ENCODE measurements at regions not wholly inside any gene's neighbourhood (a gene's known extent, or its start where the extent isn't known, plus 50 kb on each side); places are given as distances from the start of the nearest gene placed in this dataset.

- WGBS, 3 donors = 32 to 46% (median 35%) methylated on average over 2 of the region's 2 CpGs
- H3K27ac ChIP-seq (ENCODE audit: low read depth, low read length) = no peak overlapping the region
Measured at GRCh38 chr10:29896053-29896452, 163.3 kb downstream of the JCAD start.

GRCh38 chr10:29895456-29895855 lies 163.9 kb downstream of the JCAD start:
- WGBS, 3 donors = 34 to 62% (median 44%) methylated on average over 6 of the region's 6 CpGs
- H3K27ac ChIP-seq (ENCODE audit: low read depth, low read length) = no peak overlapping the region

GRCh38 chr10:29888321-29888720 lies 171.1 kb downstream of the JCAD start:
- H3K27ac ChIP-seq (ENCODE audit: low read depth, low read length) = no peak overlapping the region
- 62 to 90% (median 85%) methylated on average over 1 of the region's 1 CpG for WGBS, 3 donors

DNA sequence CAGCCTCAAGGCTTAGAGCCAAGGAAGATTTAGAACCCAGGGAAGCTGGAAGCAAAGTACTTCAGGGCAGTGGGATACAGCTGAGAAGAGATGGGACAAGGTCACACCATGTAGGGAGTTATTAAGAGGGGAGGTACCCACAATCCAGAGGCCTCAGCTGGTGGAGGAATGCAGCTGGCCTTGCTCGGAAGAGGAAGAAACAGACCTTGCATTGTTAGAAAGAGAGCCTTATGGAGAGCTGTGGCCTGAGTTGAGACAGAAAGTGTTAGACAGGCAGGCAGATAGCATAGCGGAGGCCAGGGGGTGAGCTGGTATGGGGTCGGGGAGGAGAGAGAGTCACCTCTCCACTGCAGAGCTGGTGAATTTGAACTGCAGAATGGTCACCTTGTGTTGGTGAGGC lies 173.1 kb downstream of the JCAD start:
- H3K27ac ChIP-seq (ENCODE audit: low read depth, low read length) = no peak overlapping the region
- WGBS, 3 donors = 73 to 95% (median 92%) methylated on average over 3 of the region's 3 CpGs

GRCh38 chr10:29883231-29883630 lies 176.2 kb downstream of the JCAD start:
- WGBS, 3 donors = 85 to 91% (median 91%) methylated on average over 3 of the region's 3 CpGs
- H3K27ac ChIP-seq (ENCODE audit: low read depth, low read length) = no peak overlapping the region

DNA sequence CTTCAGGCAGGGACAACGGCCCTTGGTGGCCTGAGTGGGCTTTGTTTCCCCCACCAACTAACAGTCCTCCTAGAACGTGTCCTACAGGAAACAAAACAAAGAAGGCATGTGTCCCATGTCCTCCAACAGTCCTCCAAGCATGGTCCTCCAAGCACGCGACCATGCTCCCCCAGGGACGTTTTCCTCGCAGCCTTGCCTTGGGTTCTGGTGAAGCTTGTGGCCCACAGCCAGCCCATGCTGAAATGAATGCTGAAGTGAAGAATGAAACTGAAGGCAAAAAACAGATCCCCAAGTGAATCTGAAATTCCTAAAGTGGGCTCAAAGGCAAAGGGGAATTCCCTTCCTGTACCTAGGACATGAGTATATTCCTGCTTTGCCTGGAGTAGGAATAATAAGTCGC lies 176.6 kb downstream of the JCAD start:
- no peak overlapping the region for H3K27ac ChIP-seq (ENCODE audit: low read depth, low read length)
- WGBS, 3 donors = 65 to 79% (median 79%) methylated on average over 7 of the region's 7 CpGs

- WGBS, 3 donors = 66 to 80% (median 76%) methylated on average over 5 of the region's 5 CpGs
- H3K27ac ChIP-seq (ENCODE audit: low read depth, low read length) = no peak overlapping the region
Measured at GRCh38 chr10:29881811-29882210, 177.6 kb downstream of the JCAD start.

DNA sequence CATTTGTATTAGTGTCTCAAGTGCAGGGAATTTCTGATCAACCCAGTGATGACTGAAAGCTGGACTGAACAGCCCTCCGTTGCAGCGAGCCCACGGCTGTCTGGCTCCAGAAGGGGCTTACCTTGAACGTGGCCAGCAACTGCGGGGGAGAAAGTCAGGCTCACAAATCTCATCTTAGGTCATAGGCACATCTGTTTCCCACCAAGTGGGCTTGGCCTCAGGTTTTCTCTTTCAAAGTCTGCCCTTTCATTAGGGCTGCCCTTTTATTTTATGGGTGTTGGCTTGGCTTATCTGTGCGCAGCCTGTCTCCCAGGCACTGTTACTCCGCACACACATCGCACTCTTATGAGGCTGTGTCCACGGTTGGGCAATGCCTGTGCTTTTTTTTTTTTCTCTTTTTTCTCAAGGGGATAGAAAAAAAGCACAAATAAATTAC lies 178.0 kb downstream of the JCAD start:
- no peak overlapping the region for H3K27ac ChIP-seq (ENCODE audit: low read depth, low read length)
- 63 to 70% (median 70%) methylated on average over 9 of the region's 9 CpGs for WGBS, 3 donors

DNA sequence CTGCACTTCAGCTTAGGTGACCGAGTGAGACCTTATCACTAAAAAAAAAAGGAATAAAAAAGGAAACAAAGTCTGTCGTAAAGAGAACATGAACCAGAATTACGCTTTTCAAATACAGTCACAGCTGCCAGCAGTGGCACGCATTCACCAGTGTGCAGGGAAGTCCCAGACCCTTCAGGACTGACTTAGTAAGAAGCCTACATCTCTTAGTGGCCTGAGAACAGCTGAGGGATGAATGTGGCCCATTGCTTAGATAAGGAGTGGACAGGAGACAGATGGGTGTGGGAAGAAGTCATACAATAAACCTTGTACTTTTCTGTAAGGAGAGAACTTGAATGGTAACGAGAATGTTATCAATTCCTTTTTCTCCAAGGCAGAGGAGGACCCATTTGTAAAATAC lies 178.5 kb downstream of the JCAD start:
- WGBS, 3 donors = 74 to 86% (median 78%) methylated on average over 5 of the region's 5 CpGs

DNA sequence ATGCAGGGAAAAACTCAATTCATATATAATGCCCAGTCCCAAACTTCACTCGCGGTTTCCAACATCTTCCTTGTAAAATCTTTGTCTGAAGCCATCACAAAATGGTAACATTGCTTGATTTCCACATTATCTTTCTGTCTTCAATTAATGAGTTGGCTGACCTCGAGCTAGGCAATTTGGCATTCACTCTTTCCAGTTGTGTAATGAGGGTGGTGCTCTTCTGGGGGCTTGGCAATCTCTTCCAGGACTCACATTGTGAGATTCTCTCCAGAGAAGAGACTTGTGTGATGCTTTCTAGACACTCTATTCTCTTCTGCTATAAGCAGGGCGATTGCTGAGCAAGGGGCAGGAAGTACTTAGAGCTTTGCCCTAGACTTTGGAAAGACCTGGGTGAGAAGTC lies 179.5 kb downstream of the JCAD start:
- 47 to 78% (median 60%) methylated on average over 4 of the region's 4 CpGs for WGBS, 3 donors
- no peak overlapping the region for H3K27ac ChIP-seq (ENCODE audit: low read depth, low read length)

More for the DNA sequence above, 178.5 kb downstream of the JCAD start:
- H3K27ac ChIP-seq (ENCODE audit: low read depth, low read length) = no peak overlapping the region

DNA sequence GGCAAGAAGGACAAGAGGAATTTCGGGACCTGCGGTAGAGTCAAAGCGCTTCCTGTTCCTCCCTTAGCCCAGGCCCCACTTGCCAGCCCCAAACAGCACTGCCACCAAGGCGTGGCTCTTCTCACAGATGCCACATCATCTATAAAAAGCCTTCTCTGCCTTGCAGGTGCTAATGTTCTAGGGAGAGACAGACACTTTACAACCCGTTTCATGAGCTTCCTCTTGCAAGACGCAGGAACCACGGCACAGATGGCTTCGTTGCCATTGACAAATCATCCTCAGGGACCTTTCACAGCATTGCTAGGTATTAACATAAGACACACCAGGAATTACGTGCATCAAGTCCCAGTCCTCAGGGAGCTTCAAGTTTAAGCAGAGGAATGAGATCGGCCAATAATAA lies 180.9 kb downstream of the JCAD start:
- 54 to 72% (median 57%) methylated on average over 10 of the region's 10 CpGs for WGBS, 3 donors
- H3K27ac ChIP-seq (ENCODE audit: low read depth, low read length) = no peak overlapping the region

DNA sequence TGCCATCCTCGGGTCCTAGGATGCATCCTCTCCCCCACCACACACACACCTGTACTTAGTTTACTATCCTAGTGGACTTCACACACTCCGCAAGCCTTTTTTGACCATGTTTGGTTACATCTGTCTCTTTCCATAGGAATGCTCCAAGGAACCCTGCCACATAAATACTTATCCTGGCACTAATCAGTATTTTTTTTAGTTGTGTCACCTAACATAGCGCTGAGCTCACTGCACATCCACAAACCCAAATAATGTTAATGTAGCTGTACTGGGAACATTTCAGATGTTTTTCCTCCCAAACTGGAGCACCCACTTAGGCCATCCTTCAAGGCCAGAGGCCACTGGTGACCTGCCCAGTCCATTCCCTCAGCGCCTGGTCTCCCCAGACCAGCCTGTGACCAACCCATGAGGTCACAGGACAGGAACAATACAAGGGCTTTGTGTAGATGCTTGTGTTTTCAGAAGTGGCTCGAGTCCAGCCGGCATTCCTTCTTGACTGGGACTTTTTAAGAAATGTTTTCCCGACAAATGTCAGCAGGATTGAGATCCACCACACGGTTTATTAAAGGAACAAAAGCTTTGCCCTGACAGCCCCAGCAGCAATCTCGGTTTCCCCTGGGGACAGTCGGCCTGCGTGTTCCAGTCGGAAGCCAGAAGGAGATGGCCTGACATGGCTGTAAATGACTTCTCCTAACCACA lies 181.4 kb downstream of the JCAD start:
- 68 to 80% (median 73%) methylated on average over 12 of the region's 12 CpGs for WGBS, 3 donors
- no peak overlapping the region for H3K27ac ChIP-seq (ENCODE audit: low read depth, low read length)

- 73 to 78% (median 77%) methylated on average over 10 of the region's 10 CpGs for WGBS, 3 donors
- H3K27ac ChIP-seq (ENCODE audit: low read depth, low read length) = no peak overlapping the region
Measured at GRCh38 chr10:29876008-29876555, 183.3 kb downstream of the JCAD start.

- WGBS, 3 donors = 24 to 70% (median 31%) methylated on average over 8 of the region's 8 CpGs
- H3K27ac ChIP-seq (ENCODE audit: low read depth, low read length) = no peak overlapping the region
Measured at GRCh38 chr10:29874606-29875269, 184.6 kb downstream of the JCAD start.

DNA sequence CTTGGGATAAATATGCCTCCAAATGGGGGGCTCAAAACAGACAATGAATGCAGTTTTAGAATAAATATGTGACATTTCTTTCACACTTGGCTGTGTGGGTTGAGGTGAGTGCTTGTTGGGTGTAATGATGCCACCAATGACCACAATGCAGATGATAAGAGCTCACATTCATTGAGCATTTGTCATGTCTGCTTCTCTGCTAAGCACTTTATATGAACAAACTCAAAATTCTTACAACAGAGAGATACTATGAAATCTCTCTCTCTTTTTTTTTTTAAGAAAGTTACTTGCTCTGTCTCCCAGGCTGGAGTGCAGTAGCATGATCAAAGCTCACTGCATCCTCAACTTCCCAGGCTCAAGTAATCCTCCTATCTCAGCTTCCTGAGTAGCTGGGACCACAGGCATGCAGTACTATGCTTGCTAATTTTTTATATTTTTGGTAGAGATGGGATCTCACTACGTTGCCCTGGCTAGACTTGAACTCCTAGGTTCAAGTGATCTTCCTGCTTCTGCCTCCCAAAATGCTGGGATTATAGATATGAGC lies 185.4 kb downstream of the JCAD start:
- H3K27ac ChIP-seq (ENCODE audit: low read depth, low read length) = no peak overlapping the region
- 83 to 85% (median 83%) methylated on average over 1 of the region's 1 CpG for WGBS, 3 donors

DNA sequence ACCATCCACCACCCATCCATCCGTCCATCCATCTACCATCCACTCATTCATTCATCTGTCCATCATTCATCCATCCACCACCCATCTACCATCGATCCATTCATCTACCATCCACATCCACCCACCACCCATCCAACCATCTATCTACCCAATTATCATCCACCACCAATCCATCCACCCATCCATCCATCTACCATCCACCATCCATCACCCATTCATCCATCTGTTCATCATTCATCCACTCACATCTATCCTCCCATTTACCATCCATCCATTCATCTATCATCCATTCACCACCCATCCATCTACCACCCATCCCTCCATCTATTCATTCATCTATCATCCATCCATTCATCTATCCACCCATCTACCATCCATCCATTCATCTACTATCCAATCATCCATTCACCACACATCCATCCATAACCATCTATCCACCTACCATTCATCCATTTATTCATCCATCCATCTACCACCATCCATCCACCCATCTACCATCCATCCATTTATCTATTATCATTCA lies 188.8 kb downstream of the JCAD start:
- no peak overlapping the region for H3K27ac ChIP-seq (ENCODE audit: low read depth, low read length)
- 60 to 99% (median 98%) methylated on average over 2 of the region's 2 CpGs for WGBS, 3 donors

GRCh38 chr10:29869593-29869992 lies 189.8 kb downstream of the JCAD start:
- H3K27ac ChIP-seq (ENCODE audit: low read depth, low read length) = no peak overlapping the region
- 75 to 85% (median 81%) methylated on average over 6 of the region's 6 CpGs for WGBS, 3 donors

DNA sequence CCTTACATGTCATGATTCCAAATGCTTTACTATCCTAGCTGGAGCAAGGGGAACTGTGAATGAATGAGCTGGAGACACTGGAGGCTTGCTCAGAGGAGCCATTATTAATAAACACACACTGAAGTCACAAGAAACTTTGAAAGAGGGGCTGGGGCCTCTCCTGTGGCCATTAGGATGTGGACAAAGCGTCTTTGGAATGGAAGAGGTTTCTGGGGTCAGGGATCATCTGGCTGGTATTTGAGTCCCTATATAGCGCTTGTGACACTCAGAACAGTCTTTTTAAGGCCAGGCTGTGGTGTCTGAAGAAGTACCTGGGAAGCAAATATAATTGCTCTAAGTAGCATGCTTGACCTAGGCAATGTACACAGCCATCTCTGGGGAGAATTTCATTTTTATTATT lies 193.0 kb downstream of the JCAD start:
- no peak overlapping the region for H3K27ac ChIP-seq (ENCODE audit: low read depth, low read length)
- 92 to 97% (median 95%) methylated on average over 2 of the region's 2 CpGs for WGBS, 3 donors

GRCh38 chr10:29865700-29866355 lies 193.6 kb downstream of the JCAD start:
- H3K27ac ChIP-seq (ENCODE audit: low read depth, low read length) = no peak overlapping the region
- 55 to 78% (median 73%) methylated on average over 6 of the region's 6 CpGs for WGBS, 3 donors
